Neural cell (in vitro differentiated cells): ENCODE measurements at regions not wholly inside any gene's neighbourhood (a gene's known extent, or its start where the extent isn't known, plus 50 kb on each side); places are given as distances from the start of the nearest gene placed in this dataset.

Source experiments
- H2AFZ ChIP-seq: fragments of 200-600, 300-800 bp; sonication (generic), shearing (Covaris generic); 2 replicates; pipeline ENCODE4 v1.6.0; 2014; ENCODE audit warnings: low read depth, mild to moderate bottlenecking, antibody characterized with exemption, low read length, moderate library complexity
- H3F3A ChIP-seq: fragments of 200-600 bp; shearing (Covaris generic); 2 replicates; pipeline ENCODE4 v1.6.1; 2016; ENCODE audit warnings: mild to moderate bottlenecking, moderate library complexity, mixed read lengths, antibody characterized with exemption, low read length; ENCODE audit not compliant: insufficient read depth, poor library complexity, severe bottlenecking
- H3K27ac ChIP-seq: fragments of 200-600, 300-800 bp; sonication (generic), shearing (Covaris generic); 2 replicates; pipeline ENCODE4 v1.5.1; 2014; ENCODE audit warnings: mild to moderate bottlenecking, low read length, moderate library complexity
- H3K27me3 ChIP-seq: fragments of 300-800, 200-600 bp; sonication (generic), shearing (Covaris generic); 2 replicates; pipeline ENCODE4 v1.6.0; 2014; ENCODE audit warnings: mild to moderate bottlenecking, low read depth, low read length, moderate library complexity; ENCODE audit not compliant: insufficient read depth
- H3K36me3 ChIP-seq: fragments of 300-800, 200-600 bp; sonication (generic), shearing (Covaris generic); 2 replicates; pipeline ENCODE4 v1.5.1; 2014; ENCODE audit warnings: mild to moderate bottlenecking, antibody characterized with exemption, low read length, moderate library complexity; ENCODE audit not compliant: insufficient read depth
- H3K4me2 ChIP-seq: fragments of 300-800, 200-600 bp; sonication (generic), shearing (Covaris generic); 2 replicates; pipeline ENCODE4 v1.6.0; 2014; ENCODE audit warnings: mild to moderate bottlenecking, low read length
- H3K4me3 ChIP-seq: fragments of 300-800, 200-600 bp; sonication (generic), shearing (Covaris generic); 2 replicates; pipeline ENCODE4 v1.5.1; 2014; ENCODE audit warnings: mild to moderate bottlenecking, low read length, moderate library complexity
- H3K79me2 ChIP-seq: fragments of 200-600 bp; shearing (Covaris generic); replicated peaks from 2 replicates; pipeline ENCODE4 v1.6.0; 2014; ENCODE audit warnings: mild to moderate bottlenecking, low read length, moderate library complexity; ENCODE audit not compliant: insufficient read depth
- H3K9ac ChIP-seq: fragments of 300-800, 200-600 bp; sonication (generic), shearing (Covaris generic); 2 replicates; pipeline ENCODE4 v1.6.1; 2016; ENCODE audit warnings: mild to moderate bottlenecking, low read length, mixed read lengths
- H3K9me2 ChIP-seq: fragments of 200-600 bp; shearing (Covaris generic); 2 replicates; pipeline ENCODE4 v1.6.1; 2016; ENCODE audit warnings: mild to moderate bottlenecking, low read length, mixed read lengths; ENCODE audit not compliant: insufficient read depth
- H3K9me3 ChIP-seq: fragments of 200-600, 300-800 bp; sonication (generic), shearing (Covaris generic); 2 replicates; pipeline ENCODE4 v1.6.1; 2016; ENCODE audit warnings: mild to moderate bottlenecking, mixed run types, low read length, moderate library complexity, mixed read lengths
- H4K20me1 ChIP-seq: fragments of 200-600 bp; shearing (Covaris generic); 2 replicates; pipeline ENCODE4 v1.6.1; 2016; ENCODE audit warnings: mild to moderate bottlenecking, mixed run types; ENCODE audit not compliant: insufficient read depth
- CTCF ChIP-seq: fragments of 450-650 bp; IDR thresholded peaks from 2 replicates; pipeline ENCODE4 v1.5.1; 2014; ENCODE audit warnings: antibody characterized with exemption, mild to moderate bottlenecking, moderate library complexity; ENCODE audit not compliant: poor library complexity, severe bottlenecking
- EP300 ChIP-seq: fragments of 450-650 bp; conservative IDR thresholded peaks from 2 replicates; pipeline ENCODE4 v1.6.1; 2014; ENCODE audit warnings: antibody characterized with exemption, mild to moderate bottlenecking, moderate library complexity; ENCODE audit not compliant: poor library complexity, severe bottlenecking
- EZH2 ChIP-seq: fragments of 200-600, 300-800 bp; shearing (Covaris generic), sonication (generic); IDR thresholded peaks from 2 replicates; pipeline ENCODE4 v1.6.1; 2014; ENCODE audit warnings: antibody characterized with exemption, low read length, borderline replicate concordance, mild to moderate bottlenecking; ENCODE audit not compliant: insufficient read depth, poor library complexity, severe bottlenecking
- MXI1 ChIP-seq: fragments of 450-650 bp; conservative IDR thresholded peaks from 2 replicates; pipeline ENCODE4 v1.6.1; 2014; ENCODE audit warnings: antibody characterized with exemption, mild to moderate bottlenecking; ENCODE audit not compliant: poor library complexity, severe bottlenecking
- POLR2AphosphoS5 ChIP-seq: IDR thresholded peaks from 2 replicates; pipeline ENCODE4 v1.6.1; 2012
- RAD21 ChIP-seq: fragments of 450-650 bp; conservative IDR thresholded peaks from 2 replicates; pipeline ENCODE4 v1.6.1; 2014; ENCODE audit warnings: antibody characterized with exemption, mild to moderate bottlenecking, moderate library complexity
- REST ChIP-seq: IDR thresholded peaks from 2 replicates; pipeline ENCODE4 v1.6.1; 2012; ENCODE audit warnings: borderline replicate concordance
- SMC3 ChIP-seq: fragments of 450-650 bp; conservative IDR thresholded peaks from 2 replicates; pipeline ENCODE4 v1.6.1; 2014; ENCODE audit warnings: antibody characterized with exemption, mild to moderate bottlenecking, moderate library complexity; ENCODE audit not compliant: poor library complexity
- TAF1 ChIP-seq: IDR thresholded peaks from 2 replicates; pipeline ENCODE4 v1.6.1; 2012; ENCODE audit warnings: low read depth

DNA sequence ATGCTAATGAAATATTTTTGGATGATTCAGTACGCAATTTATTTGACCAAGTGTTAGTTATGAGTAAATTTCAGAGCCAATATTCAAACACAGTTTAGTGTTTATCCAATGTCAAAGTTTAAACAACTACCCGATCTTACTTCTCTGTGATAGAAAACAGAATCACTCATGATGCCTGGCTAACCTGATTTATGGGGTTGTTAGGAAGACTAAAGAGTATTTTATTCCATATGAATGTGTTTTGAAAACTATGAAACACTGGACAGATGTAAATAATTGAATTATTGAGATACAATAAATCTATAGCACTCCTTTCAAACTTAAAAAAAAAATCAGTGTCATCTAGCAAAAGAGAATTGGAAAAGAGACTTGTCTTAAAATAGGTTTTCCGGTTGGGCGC, 1181.8 kb downstream of the EFNB2 start:
- no peaks in the 10 kb centered on the region for H3K9me2 ChIP-seq
- TF ChIP-seq RAD21 (no peak), CTCF (no peak), SMC3 (no peak), POLR2AphosphoS5 (no peak), TAF1 (no peak), EZH2 (no peak), MXI1 (no peak), REST (no peak), EP300 (no peak)
- H3K4me3 ChIP-seq = no peak overlapping the region
- no peak overlapping the region for H3K27ac ChIP-seq
- no peak overlapping the region for H2AFZ ChIP-seq
- no peaks in the 10 kb centered on the region for H4K20me1 ChIP-seq
- H3K36me3 ChIP-seq = no peaks in the 10 kb centered on the region
- H3K9ac ChIP-seq = no peak overlapping the region
- H3K79me2 ChIP-seq = no peaks in the 10 kb centered on the region
- H3K4me2 ChIP-seq = no peak overlapping the region
- no peaks in the 10 kb centered on the region for H3F3A ChIP-seq
- H3K27me3 ChIP-seq = no peaks in the 10 kb centered on the region
- H3K9me3 ChIP-seq = no peaks in the 10 kb centered on the region

DNA sequence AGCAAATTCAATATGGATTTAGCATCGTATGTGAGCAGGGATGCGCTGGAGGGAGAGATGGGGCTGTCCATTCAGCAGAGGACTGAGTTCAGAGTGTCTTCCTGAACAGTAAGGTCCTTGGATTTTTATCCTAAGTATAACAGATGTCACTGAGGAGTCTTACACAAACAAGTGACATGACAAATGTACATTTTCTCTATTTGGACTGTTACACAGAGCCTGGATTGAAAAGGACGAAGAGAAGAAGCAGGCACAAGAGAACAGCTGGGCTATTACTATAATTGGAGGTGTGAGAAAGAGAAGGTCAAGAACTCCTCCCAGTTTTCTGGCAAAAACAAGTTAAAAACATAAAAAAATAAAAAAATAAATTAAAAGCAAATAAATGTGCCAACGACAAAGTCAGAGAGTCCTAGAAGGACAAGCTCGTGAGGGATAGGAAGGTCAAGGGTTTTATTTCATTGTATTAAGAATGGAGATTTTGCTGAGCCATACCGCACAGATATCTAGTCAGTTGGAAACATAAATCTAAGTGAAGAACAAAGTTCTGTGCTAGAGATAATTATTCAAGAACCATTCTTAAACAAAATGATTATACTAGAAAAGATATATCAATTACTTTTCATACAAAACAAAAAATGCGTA, 1186.3 kb downstream of the EFNB2 start:
- H3K79me2 ChIP-seq = no peaks in the 10 kb centered on the region
- H3K9me3 ChIP-seq = no peaks in the 10 kb centered on the region
- H3K9me2 ChIP-seq = no peaks in the 10 kb centered on the region
- no peak overlapping the region for H3K4me2 ChIP-seq
- no peak overlapping the region for H2AFZ ChIP-seq
- no peaks in the 10 kb centered on the region for H3K27me3 ChIP-seq
- H3K4me3 ChIP-seq = no peak overlapping the region
- H4K20me1 ChIP-seq = no peaks in the 10 kb centered on the region
- no peaks in the 10 kb centered on the region for H3F3A ChIP-seq
- no peak overlapping the region for H3K27ac ChIP-seq
- H3K36me3 ChIP-seq = no peaks in the 10 kb centered on the region
- TF ChIP-seq REST (no peak), POLR2AphosphoS5 (no peak), MXI1 (no peak), CTCF (no peak), SMC3 (no peak), EZH2 (no peak), EP300 (no peak), TAF1 (no peak), RAD21 (no peak)
- H3K9ac ChIP-seq = no peak overlapping the region
